ENCODE measurements at regions not wholly inside any gene's neighbourhood (a gene's known extent, or its start where the extent isn't known, plus 50 kb on each side); places are given as distances from the start of the nearest gene placed in this dataset.

DNA sequence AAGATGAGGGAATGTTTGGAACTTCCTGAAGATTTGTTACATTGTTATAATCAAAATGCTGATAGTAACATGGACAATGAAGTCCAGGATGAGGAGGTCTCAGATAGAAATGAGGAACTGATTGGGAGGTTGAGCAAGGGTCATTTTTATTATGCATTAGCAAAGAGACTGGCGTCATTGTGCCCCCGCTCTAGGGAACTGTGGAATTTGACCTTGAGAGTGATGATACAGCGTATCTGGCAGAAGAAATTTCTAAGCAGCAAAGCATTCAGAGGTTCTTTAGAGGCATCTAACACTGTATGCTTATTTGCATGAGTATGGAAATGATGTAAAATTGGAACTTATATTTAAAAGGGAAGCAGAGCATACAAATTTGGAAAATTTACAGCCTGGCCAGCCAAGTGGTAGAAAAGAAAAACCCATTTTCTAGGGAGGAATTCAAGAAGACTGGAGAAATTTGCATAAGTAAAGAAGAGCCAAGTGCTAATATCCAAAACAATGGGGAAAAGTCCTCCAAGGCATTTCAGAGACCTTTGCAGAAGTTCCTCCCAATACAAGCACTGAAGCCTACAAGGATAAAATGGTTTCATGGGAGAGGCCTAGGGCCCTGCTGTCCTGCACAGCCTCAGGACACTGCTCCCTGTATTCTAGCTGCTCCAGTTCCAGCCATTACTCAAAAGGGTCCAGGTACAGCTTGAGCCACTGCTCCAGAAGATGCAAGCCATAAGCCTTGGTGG is 483.0 kb upstream of the NDST4 start:
- BruUV-seq (replicated peaks), result no TSS peak
- DNase-seq (ENCODE audit: low read depth, low spot score) (no peak), ATAC-seq (no peak)
- H3K9me3 ChIP-seq (ENCODE audit: control insufficient read depth, insufficient read depth, low read depth, low read length), result no peaks in the 10 kb centered on the region
- intact Hi-C loops (cut with micrococcal nuclease; ENCODE audit: unreplicated experiment), result no loop called here
- CTCF ChIA-PET, result no interaction called here
- TF ChIP-seq, protein P1, sequence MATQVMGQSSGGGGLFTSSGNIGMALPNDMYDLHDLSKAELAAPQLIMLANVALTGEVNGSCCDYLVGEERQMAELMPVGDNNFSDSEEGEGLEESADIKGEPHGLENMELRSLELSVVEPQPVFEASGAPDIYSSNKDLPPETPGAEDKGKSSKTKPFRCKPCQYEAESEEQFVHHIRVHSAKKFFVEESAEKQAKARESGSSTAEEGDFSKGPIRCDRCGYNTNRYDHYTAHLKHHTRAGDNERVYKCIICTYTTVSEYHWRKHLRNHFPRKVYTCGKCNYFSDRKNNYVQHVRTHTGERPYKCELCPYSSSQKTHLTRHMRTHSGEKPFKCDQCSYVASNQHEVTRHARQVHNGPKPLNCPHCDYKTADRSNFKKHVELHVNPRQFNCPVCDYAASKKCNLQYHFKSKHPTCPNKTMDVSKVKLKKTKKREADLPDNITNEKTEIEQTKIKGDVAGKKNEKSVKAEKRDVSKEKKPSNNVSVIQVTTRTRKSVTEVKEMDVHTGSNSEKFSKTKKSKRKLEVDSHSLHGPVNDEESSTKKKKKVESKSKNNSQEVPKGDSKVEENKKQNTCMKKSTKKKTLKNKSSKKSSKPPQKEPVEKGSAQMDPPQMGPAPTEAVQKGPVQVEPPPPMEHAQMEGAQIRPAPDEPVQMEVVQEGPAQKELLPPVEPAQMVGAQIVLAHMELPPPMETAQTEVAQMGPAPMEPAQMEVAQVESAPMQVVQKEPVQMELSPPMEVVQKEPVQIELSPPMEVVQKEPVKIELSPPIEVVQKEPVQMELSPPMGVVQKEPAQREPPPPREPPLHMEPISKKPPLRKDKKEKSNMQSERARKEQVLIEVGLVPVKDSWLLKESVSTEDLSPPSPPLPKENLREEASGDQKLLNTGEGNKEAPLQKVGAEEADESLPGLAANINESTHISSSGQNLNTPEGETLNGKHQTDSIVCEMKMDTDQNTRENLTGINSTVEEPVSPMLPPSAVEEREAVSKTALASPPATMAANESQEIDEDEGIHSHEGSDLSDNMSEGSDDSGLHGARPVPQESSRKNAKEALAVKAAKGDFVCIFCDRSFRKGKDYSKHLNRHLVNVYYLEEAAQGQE (IDR thresholded peaks at IDR 0.05; ENCODE audit: insufficient read depth in 1 of 2, low read depth in 2 of 2, low read length in 1 of 2), result no peak
- TF ChIP-seq TCF7L2 (IDR thresholded peaks at IDR 0.05; ENCODE audit: low read depth, low read length) (no peak), POLR2AphosphoS5 (IDR thresholded peaks at IDR 0.05; ENCODE audit: low read depth, low read length) (no peak), SIN3A (IDR thresholded peaks at IDR 0.05; ENCODE audit: borderline replicate concordance, insufficient read depth, low read depth, low read length) (no peak)
- TF ChIP-seq, protein P2, sequence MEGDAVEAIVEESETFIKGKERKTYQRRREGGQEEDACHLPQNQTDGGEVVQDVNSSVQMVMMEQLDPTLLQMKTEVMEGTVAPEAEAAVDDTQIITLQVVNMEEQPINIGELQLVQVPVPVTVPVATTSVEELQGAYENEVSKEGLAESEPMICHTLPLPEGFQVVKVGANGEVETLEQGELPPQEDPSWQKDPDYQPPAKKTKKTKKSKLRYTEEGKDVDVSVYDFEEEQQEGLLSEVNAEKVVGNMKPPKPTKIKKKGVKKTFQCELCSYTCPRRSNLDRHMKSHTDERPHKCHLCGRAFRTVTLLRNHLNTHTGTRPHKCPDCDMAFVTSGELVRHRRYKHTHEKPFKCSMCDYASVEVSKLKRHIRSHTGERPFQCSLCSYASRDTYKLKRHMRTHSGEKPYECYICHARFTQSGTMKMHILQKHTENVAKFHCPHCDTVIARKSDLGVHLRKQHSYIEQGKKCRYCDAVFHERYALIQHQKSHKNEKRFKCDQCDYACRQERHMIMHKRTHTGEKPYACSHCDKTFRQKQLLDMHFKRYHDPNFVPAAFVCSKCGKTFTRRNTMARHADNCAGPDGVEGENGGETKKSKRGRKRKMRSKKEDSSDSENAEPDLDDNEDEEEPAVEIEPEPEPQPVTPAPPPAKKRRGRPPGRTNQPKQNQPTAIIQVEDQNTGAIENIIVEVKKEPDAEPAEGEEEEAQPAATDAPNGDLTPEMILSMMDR (IDR thresholded peaks at IDR 0.05), result no peak
- no peaks in the 10 kb centered on the region for H3K4me1 ChIP-seq (ENCODE audit: control insufficient read depth, insufficient read depth, low read length)
- POLR2A ChIA-PET, result no interaction called here
- H3K27ac ChIP-seq (ENCODE audit: low read length), result no peak overlapping the region
- in situ Hi-C loops (cut with HindIII; ENCODE audit: low pct_unique_long_range_greater_than_20kb, low sequenced_read_pairs), result no loop called here
- H3K36me3 ChIP-seq (ENCODE audit: control insufficient read depth, insufficient read depth, low read length), result no peaks in the 10 kb centered on the region
- H3K27me3 ChIP-seq (ENCODE audit: control insufficient read depth, insufficient read depth, low read length), result no peaks in the 10 kb centered on the region
- no peak overlapping the region for H3K4me3 ChIP-seq (ENCODE audit: low read depth in 2 of 2, low read length in 2 of 2)

DNA sequence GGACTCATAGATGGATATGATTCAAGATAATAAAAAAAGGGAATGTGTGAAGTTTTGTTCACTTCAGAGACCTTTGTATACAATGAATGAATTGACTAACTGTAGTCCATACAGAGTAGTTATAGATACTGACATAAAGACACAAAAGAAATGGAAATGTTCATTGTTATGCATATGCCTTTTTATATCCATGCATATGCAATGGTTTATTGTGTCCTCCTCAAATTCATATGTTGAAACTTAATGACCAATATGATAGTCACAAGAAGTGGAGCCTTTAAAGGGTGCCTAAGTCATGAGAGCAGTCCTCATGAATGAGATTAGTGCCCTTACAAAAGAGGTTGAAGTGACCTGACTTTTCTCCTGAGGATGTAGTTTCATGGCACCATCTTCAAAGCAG is 467.5 kb upstream of the NDST4 start:
- H3K4me1 ChIP-seq (ENCODE audit: control insufficient read depth, insufficient read depth, low read length), result no peaks in the 10 kb centered on the region
- DNase-seq (ENCODE audit: low read depth, low spot score) (no peak), ATAC-seq (no peak)
- POLR2A ChIA-PET, result no interaction called here
- no peak overlapping the region for H3K4me3 ChIP-seq (ENCODE audit: low read depth in 2 of 2, low read length in 2 of 2)
- CTCF ChIA-PET, result no interaction called here
- no peaks in the 10 kb centered on the region for H3K36me3 ChIP-seq (ENCODE audit: control insufficient read depth, insufficient read depth, low read length)
- BruUV-seq (replicated peaks), result no TSS peak
- H3K27me3 ChIP-seq (ENCODE audit: control insufficient read depth, insufficient read depth, low read length), result no peaks in the 10 kb centered on the region
- TF ChIP-seq, protein P2 (IDR thresholded peaks at IDR 0.05), result no peak
- TF ChIP-seq SIN3A (IDR thresholded peaks at IDR 0.05; ENCODE audit: borderline replicate concordance, insufficient read depth, low read depth, low read length) (no peak), TCF7L2 (IDR thresholded peaks at IDR 0.05; ENCODE audit: low read depth, low read length) (no peak), POLR2AphosphoS5 (IDR thresholded peaks at IDR 0.05; ENCODE audit: low read depth, low read length) (no peak)
- TF ChIP-seq, protein P1 (IDR thresholded peaks at IDR 0.05; ENCODE audit: insufficient read depth in 1 of 2, low read depth in 2 of 2, low read length in 1 of 2), result no peak
- no peaks in the 10 kb centered on the region for H3K9me3 ChIP-seq (ENCODE audit: control insufficient read depth, insufficient read depth, low read depth, low read length)
- no peak overlapping the region for H3K27ac ChIP-seq (ENCODE audit: low read length)
- in situ Hi-C loops (cut with HindIII; ENCODE audit: low pct_unique_long_range_greater_than_20kb, low sequenced_read_pairs), result no loop called here
- intact Hi-C loops (cut with micrococcal nuclease; ENCODE audit: unreplicated experiment), result no loop called here
